Fibroblast of skin of scalp (primary cell): ENCODE measurements at regions not wholly inside any gene's neighbourhood (a gene's known extent, or its start where the extent isn't known, plus 50 kb on each side); places are given as distances from the start of the nearest gene placed in this dataset.

Source experiments
- DNase-seq: peaks from one replicate; pipeline ENCODE4 v3.0.0-alpha.2; 2013

GRCh38 chr17:34099859-34100515 is 155.1 kb upstream of the CCL2 start:
- DNase-seq = no peak

- no peak for DNase-seq
These were observed 148.1 kb upstream of the CCL2 start for GRCh38 chr17:34107019-34107418.

GRCh38 chr17:34110315-34110714 is 144.8 kb upstream of the CCL2 start:
- DNase-seq = no peak

GRCh38 chr17:34113089-34113488 is 142.0 kb upstream of the CCL2 start:
- DNase-seq = no peak

GRCh38 chr17:34114174-34114573 is 140.9 kb upstream of the CCL2 start:
- DNase-seq = no peak

- no peak for DNase-seq
These were observed 138.8 kb upstream of the CCL2 start for GRCh38 chr17:34116306-34116705.

GRCh38 chr17:34117332-34117731 is 137.8 kb upstream of the CCL2 start:
- DNase-seq = no peak

GRCh38 chr17:34117811-34118210 is 137.3 kb upstream of the CCL2 start:
- DNase-seq = no peak

- DNase-seq = no peak
These were observed 136.5 kb upstream of the CCL2 start for GRCh38 chr17:34118564-34118963.

GRCh38 chr17:34121311-34121710 is 133.8 kb upstream of the CCL2 start:
- no peak for DNase-seq

- DNase-seq = no peak
These were observed 132.6 kb upstream of the CCL2 start for GRCh38 chr17:34122515-34122914.

GRCh38 chr17:34125010-34125409 is 130.1 kb upstream of the CCL2 start:
- DNase-seq = no peak

- DNase-seq = no peak
These were observed 129.2 kb upstream of the CCL2 start for GRCh38 chr17:34125921-34126320.

- DNase-seq = no peak
These were observed 128.6 kb upstream of the CCL2 start for GRCh38 chr17:34126496-34126895.

GRCh38 chr17:34126965-34127364 is 128.1 kb upstream of the CCL2 start:
- DNase-seq = no peak

GRCh38 chr17:34130544-34130943 is 124.5 kb upstream of the CCL2 start:
- DNase-seq = no peak

- DNase-seq = no peak
These were observed 123.7 kb upstream of the CCL2 start for GRCh38 chr17:34131386-34131785.

GRCh38 chr17:34133350-34133749 is 121.7 kb upstream of the CCL2 start:
- DNase-seq = no peak

GRCh38 chr17:34135841-34136240 is 119.2 kb upstream of the CCL2 start:
- DNase-seq = no peak

GRCh38 chr17:34140006-34140405 is 115.1 kb upstream of the CCL2 start:
- DNase-seq = no peak

- DNase-seq = no peak
These were observed 113.5 kb upstream of the CCL2 start for GRCh38 chr17:34141590-34141989.

- DNase-seq = no peak
These were observed 111.7 kb upstream of the CCL2 start for GRCh38 chr17:34143430-34143829.

GRCh38 chr17:34146440-34147043 is 108.5 kb upstream of the CCL2 start:
- DNase-seq = no peak

GRCh38 chr17:34151102-34151501 is 104.0 kb upstream of the CCL2 start:
- peak; percentile 9 for DNase-seq

- no peak for DNase-seq
These were observed 101.1 kb upstream of the CCL2 start for GRCh38 chr17:34153991-34154390.
